NCI-H146 treated with DMSO at 0.1 percent for 48 hours (cell line): ENCODE measurements at regions not wholly inside any gene's neighbourhood (a gene's known extent, or its start where the extent isn't known, plus 50 kb on each side); places are given as distances from the start of the nearest gene placed in this dataset.
"Not testable (repeated sequence)": the region's sequence is repeated elsewhere in the genome, so short reads cannot be mapped to it uniquely, and the experiment has no call there.

ENCODE experiments used
- DNase-seq: peaks from one replicate; lab custom pipeline; 2025; ENCODE audit not compliant: unreplicated experiment; lab: John Stamatoyannopoulos, UW

DNA sequence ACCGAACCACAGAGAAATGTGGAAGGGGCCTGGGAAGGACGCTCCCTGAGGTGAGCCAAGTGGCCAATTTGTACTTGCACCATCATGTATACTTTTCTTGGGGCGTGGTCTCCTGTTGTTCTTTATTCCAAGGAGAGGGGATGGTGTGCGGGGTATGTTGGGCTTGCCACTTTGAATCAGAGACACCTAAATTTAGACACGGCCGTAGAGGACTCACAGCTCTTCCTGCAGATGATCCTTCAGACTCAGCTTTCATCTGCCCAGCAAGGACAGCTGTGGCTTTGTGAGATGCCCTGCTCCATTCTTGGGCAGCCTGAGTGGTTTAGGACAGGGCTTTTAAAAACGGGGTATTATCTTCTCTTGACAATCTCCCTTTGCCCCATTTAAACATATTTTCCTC lies 473.2 kb downstream of the REEP3 start:
- DNase-seq: no peak

DNA sequence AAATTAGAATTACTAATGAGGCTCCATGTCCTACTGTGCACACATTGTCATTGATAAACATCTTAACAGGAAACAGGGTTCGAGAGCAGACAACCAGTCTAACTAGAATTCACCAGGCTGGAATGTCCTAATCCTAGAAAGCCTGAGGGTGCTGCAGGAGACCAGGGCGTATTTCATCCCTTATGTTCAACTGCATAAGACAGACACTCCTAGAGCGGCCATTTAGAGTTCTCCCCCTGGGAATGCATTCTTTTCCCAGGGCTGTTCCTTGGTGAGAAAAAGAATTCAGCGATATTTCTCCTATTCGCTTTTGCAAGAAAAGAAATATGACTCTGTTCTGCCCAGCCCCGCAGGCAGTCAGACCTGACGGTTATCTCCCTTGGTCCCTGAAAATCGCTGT lies 486.0 kb downstream of the REEP3 start:
- DNase-seq: no peak

- no peak for DNase-seq
These were observed 489.5 kb downstream of the REEP3 start for GRCh38 chr10:64010711-64011110.

- DNase-seq: no peak
These were observed 490.9 kb downstream of the REEP3 start for GRCh38 chr10:64011912-64012714.

GRCh38 chr10:64014281-64014680 lies 493.1 kb downstream of the REEP3 start:
- no peak for DNase-seq

- DNase-seq: no peak
These were observed 502.8 kb downstream of the REEP3 start for GRCh38 chr10:64023926-64024470.

GRCh38 chr10:64033711-64034110 lies 512.5 kb downstream of the REEP3 start:
- no peak for DNase-seq

- no peak for DNase-seq
These were observed 515.2 kb downstream of the REEP3 start for GRCh38 chr10:64036321-64036930.

- no peak for DNase-seq
These were observed 516.0 kb downstream of the REEP3 start for GRCh38 chr10:64037071-64037661.

GRCh38 chr10:64038107-64038506 lies 516.9 kb downstream of the REEP3 start:
- DNase-seq: no peak

DNA sequence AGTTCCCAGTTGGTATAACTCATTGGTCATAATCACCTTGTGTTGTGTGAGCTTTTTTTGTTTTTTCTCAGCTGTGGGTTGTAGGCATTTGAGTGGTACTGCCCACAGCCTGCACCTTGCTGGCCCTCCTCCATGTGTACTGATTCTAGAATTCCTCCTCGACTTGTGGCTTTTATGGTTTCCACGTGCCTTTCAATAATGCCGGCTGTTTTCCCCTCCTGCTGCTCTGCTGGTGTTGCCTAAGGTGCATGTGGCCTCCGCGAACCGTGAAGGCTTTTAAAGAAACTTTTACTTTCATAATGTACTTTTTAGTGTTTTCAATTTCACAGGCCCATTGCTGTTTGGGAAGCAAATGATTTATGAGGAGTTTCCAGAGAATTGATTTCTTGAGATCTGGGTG lies 518.0 kb downstream of the REEP3 start:
- no peak for DNase-seq

GRCh38 chr10:64040781-64041180 lies 519.6 kb downstream of the REEP3 start:
- DNase-seq: no peak

- DNase-seq: peak; percentile 76
These were observed 520.2 kb downstream of the REEP3 start for GRCh38 chr10:64041185-64041988.

GRCh38 chr10:64041989-64042490 lies 520.8 kb downstream of the REEP3 start:
- no peak for DNase-seq

DNA sequence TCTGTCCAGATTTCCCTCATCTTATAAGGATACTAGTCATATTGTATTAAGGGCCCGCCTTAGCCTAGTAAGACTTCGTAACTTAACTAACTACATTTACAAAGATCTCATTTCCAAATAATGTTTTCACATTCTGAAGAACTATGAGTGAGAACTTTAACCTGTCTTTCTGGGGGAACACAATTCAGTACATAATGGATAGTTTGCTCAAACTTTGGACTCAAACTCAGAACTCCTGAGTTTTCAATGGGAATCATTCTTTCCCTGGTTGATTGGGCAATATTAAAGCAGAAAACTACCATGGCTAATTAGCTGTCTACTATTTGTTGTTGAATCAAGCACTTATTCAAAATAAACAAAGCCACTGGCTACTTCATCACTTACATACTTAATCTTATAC lies 522.9 kb downstream of the REEP3 start:
- no peak for DNase-seq

DNA sequence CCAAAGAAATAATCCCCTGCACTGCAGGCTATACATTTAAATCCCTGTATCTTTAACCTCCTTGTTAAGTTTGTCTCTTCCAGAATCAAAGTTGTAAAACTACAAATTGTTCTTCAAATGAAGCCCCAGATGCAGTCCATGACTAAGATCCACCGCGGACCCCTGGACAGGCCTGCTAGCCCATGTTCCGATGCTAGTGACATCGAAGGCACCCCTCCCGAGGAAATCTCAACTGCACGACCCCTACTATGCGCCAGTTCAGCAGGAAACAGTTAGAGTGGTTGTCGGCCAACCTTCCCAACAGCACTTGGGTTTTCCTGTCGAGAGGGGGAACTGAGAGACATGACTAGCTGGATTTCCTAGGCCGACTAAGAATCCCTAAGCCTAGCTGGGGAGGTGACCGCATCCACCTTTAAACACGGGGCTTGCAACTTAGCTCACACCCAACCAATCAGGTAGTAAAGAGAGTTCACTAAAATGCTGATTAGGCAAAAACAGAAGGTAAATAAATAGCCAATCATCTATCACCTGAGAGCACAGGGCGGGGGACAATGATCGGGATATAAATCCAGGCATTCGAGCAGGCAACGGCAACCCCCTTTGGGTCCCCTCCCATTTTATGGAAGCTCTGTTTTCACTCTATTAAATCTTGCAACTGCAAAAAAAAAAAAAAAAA lies 523.9 kb downstream of the REEP3 start:
- not testable (repeated sequence) for DNase-seq

DNA sequence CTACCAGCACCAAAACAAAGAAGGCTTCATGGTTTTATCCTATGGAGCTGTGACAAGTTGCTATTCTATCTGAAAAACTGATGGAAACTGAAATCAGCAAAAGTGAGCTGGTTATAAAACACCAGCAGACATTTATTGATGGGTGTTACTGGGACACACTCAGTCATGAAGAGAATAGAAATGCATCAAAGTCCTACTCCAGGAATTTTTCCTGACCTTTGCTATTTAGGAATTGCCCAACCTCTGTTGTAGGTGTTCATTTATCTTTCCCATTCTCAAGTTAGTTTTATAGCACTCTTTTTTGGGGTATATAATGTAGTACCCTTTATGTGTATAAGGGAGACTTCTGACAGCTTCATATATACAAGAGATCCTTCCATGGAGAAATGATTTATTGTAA lies 533.2 kb downstream of the REEP3 start:
- DNase-seq: no peak

DNA sequence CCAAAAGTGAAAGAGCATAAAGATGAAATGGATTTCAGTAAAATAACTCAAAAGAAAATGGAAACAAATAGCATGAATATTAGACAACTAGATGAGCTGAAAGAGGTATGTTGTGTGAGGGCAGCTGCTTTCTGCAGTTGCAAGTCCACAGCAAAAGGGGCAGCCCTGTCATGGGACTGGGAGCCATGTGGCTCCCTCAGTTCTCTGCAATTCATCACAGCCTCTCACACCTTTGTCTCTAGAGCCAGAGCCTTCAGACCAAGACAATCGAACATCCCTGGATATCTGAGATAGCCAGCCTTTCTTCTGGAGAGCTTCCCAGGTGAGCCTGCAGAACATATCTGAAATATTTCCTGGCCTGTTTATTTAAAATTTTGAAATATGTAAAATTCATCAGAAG lies 538.7 kb downstream of the REEP3 start:
- no peak for DNase-seq

DNA sequence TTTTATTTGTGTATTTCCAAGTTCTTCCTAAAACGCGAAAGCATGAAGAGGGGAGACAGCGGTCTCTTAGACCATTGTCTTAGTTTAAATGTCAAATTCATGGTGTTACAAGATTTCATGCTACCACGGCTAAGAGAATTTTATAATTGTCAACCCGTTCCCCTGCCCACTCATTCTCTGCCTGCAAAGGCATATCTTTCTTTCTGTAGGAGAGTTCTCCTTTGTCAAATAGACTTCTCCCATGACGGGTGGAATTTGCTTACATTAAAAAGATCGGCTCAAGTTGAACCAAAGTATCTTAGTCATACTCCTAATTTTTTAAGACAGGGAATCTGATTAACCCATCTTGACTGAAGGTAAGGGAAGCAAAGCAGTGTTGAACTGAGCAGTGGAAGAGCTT lies 539.2 kb downstream of the REEP3 start:
- no peak for DNase-seq

- no peak for DNase-seq
These were observed 541.6 kb downstream of the REEP3 start for GRCh38 chr10:64062793-64063192.
